NT2/D1 (cell line): ENCODE measurements at regions not wholly inside any gene's neighbourhood (a gene's known extent, or its start where the extent isn't known, plus 50 kb on each side); places are given as distances from the start of the nearest gene placed in this dataset.

Experiments
- DNase-seq: peaks from one replicate; pipeline ENCODE4 v3.0.0-alpha.2; 2011; ENCODE audit warnings: low read depth, low spot score
- H3K27me3 ChIP-seq: 2 replicates; pipeline ENCODE4 v1.6.0; 2011; ENCODE audit warnings: mild to moderate bottlenecking; ENCODE audit not compliant: insufficient read length, insufficient read depth
- H3K36me3 ChIP-seq: 2 replicates; pipeline ENCODE4 v1.6.1; 2011; ENCODE audit warnings: mild to moderate bottlenecking, low read length, mixed read lengths; ENCODE audit not compliant: insufficient read depth, insufficient read length
- H3K4me1 ChIP-seq: 2 replicates; pipeline ENCODE4 v1.5.1; 2011; ENCODE audit not compliant: insufficient read depth, insufficient read length
- H3K4me3 ChIP-seq: 2 replicates; pipeline ENCODE4 v1.5.1; 2011; ENCODE audit warnings: low read depth; ENCODE audit not compliant: insufficient read length
- H3K9ac ChIP-seq: 2 replicates; pipeline ENCODE4 v1.6.0; 2011; ENCODE audit warnings: low read depth; ENCODE audit not compliant: insufficient read length
- H3K9me3 ChIP-seq: 2 replicates; pipeline ENCODE4 v1.5.1; 2011; ENCODE audit warnings: mild to moderate bottlenecking, low read length; ENCODE audit not compliant: insufficient read depth
- SUZ12 ChIP-seq: IDR thresholded peaks from 2 replicates; pipeline ENCODE4 v1.6.1; 2011; ENCODE audit not compliant: insufficient read length, insufficient read depth; ENCODE audit errors: extremely low read depth
- YY1 ChIP-seq: IDR thresholded peaks from 2 replicates; pipeline ENCODE4 v1.6.1; 2011; ENCODE audit not compliant: insufficient read length, insufficient read depth
- ZNF274 ChIP-seq: IDR thresholded peaks from 2 replicates; pipeline ENCODE4 v1.6.1; 2011; ENCODE audit warnings: mild to moderate bottlenecking, low read depth, low read length

GRCh38 chr3:117068301-117068700 lies 358.7 kb downstream of the TUSC7 start:
- Histone ChIP-seq H3K4me1 (no peaks in the 10 kb centered on the region), H3K9me3 (no peaks in the 10 kb centered on the region), H3K27me3 (no peaks in the 10 kb centered on the region), H3K9ac (no peak overlapping the region), H3K36me3 (no peaks in the 10 kb centered on the region), H3K4me3 (no peak overlapping the region)
- DNase-seq: no peak
- TF ChIP-seq YY1 (no peak), SUZ12 (no peak), ZNF274 (no peak)

DNA sequence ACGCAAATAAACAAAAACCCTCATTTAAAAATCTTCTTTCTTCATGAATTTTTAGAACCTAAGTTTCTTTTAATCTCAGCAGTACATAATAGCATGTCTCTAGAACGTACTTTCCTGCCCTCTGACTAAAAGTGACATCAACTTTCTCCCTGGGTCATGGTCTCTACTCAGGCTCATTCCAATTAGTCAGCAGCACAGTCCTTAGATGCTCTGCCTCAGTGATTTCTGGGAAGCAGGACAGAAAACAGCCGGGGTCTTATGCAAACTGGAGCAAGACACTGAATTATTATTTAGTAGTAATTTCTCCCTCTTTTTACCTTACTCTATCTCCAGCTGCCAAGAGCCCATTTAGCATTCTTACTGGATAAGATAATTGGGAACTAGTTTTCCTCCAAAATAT lies 365.2 kb downstream of the TUSC7 start:
- Histone ChIP-seq H3K9ac (no peak overlapping the region), H3K4me3 (no peak overlapping the region), H3K36me3 (no peaks in the 10 kb centered on the region), H3K4me1 (no peaks in the 10 kb centered on the region), H3K27me3 (no peaks in the 10 kb centered on the region), H3K9me3 (no peaks in the 10 kb centered on the region)
- DNase-seq: no peak
- TF ChIP-seq ZNF274 (no peak), YY1 (no peak), SUZ12 (no peak)

DNA sequence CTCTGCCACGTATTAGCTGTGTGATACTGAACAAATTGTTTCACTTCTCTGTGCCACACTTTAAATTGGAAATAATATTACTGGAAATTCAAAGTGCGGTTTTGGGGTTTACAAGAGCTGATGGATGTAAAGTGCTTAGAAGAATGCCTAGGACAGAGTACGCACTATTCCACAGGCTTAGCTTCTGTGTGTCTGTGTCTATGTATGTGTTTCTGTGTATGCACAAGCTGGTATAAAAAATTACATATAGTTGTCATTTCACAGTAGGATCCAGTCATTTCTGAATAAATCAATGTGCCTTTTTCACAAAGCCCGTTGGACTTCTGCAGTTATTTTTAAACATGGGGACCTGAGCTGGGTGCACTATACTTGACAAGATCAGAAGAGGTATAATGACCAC lies 370.4 kb downstream of the TUSC7 start:
- no peaks in the 10 kb centered on the region for H3K4me1 ChIP-seq
- no peak overlapping the region for H3K9ac ChIP-seq
- H3K27me3 ChIP-seq: no peaks in the 10 kb centered on the region
- H3K9me3 ChIP-seq: no peaks in the 10 kb centered on the region; the same call in 1 of the 2 replicates
- no peak for DNase-seq
- TF ChIP-seq SUZ12 (no peak), YY1 (no peak), ZNF274 (no peak)
- H3K36me3 ChIP-seq: no peaks in the 10 kb centered on the region
- H3K4me3 ChIP-seq: no peak overlapping the region

GRCh38 chr3:117080872-117081271 lies 371.3 kb downstream of the TUSC7 start:
- no peaks in the 10 kb centered on the region for H3K27me3 ChIP-seq
- H3K36me3 ChIP-seq: no peaks in the 10 kb centered on the region
- no peaks in the 10 kb centered on the region for H3K4me1 ChIP-seq
- no peak overlapping the region for H3K9ac ChIP-seq
- TF ChIP-seq SUZ12: no peak
- no peak for TF ChIP-seq ZNF274
- no peak for TF ChIP-seq YY1
- H3K9me3 ChIP-seq: no peaks in the 10 kb centered on the region; the same call in 1 of the 2 replicates
- DNase-seq: peak; percentile 54
- H3K4me3 ChIP-seq: no peak overlapping the region

DNA sequence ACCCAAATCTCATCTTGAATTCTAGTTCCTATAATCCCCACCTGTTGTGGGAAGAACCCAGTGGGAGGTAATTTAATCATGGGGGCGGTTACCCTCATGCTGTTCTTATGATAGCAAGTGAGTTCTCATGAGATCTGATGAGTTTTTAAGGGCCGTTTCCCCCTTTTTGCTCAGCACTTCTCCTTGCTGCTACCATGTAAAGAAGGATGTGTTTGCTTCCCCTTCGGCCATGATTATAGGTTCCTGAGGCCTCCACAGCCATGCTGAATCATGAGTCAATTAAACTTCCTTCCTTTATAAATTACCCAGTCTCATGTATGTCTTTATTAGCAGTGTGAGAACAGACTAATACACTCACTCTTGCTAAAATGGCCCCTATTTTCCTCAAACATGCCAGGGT lies 374.7 kb downstream of the TUSC7 start:
- DNase-seq: no peak
- Histone ChIP-seq H3K9me3 (no peaks in the 10 kb centered on the region; the same call in 1 of the 2 replicates), H3K9ac (no peak overlapping the region), H3K36me3 (no peaks in the 10 kb centered on the region), H3K4me3 (no peak overlapping the region), H3K27me3 (no peaks in the 10 kb centered on the region), H3K4me1 (no peaks in the 10 kb centered on the region)
- TF ChIP-seq YY1 (no peak), ZNF274 (no peak), SUZ12 (no peak)

GRCh38 chr3:117084739-117085270 lies 375.2 kb downstream of the TUSC7 start:
- H3K9ac ChIP-seq: no peak overlapping the region
- H3K4me3 ChIP-seq: no peak overlapping the region
- no peak for TF ChIP-seq SUZ12
- no peak for TF ChIP-seq ZNF274
- no peak for TF ChIP-seq YY1
- H3K36me3 ChIP-seq: no peaks in the 10 kb centered on the region
- DNase-seq: no peak
- H3K27me3 ChIP-seq: no peaks in the 10 kb centered on the region
- no peaks in the 10 kb centered on the region for H3K4me1 ChIP-seq
- H3K9me3 ChIP-seq: no peaks in the 10 kb centered on the region; the same call in 1 of the 2 replicates

GRCh38 chr3:117091676-117092075 lies 382.1 kb downstream of the TUSC7 start:
- H3K27me3 ChIP-seq: no peaks in the 10 kb centered on the region
- H3K36me3 ChIP-seq: no peaks in the 10 kb centered on the region
- no peak for TF ChIP-seq SUZ12
- TF ChIP-seq ZNF274: no peak
- no peak for TF ChIP-seq YY1

GRCh38 chr3:117096549-117096948 lies 387.0 kb downstream of the TUSC7 start:
- H3K27me3 ChIP-seq: no peaks in the 10 kb centered on the region
- H3K9me3 ChIP-seq: no peaks in the 10 kb centered on the region
- H3K9ac ChIP-seq: no peak overlapping the region
- no peaks in the 10 kb centered on the region for H3K4me1 ChIP-seq
- H3K4me3 ChIP-seq: no peak overlapping the region
- DNase-seq: no peak
- H3K36me3 ChIP-seq: no peaks in the 10 kb centered on the region
- TF ChIP-seq ZNF274: no peak
- TF ChIP-seq SUZ12: no peak
- TF ChIP-seq YY1: no peak

More at GRCh38 chr3:117091676-117092075, 382.1 kb downstream of the TUSC7 start:
- H3K9ac ChIP-seq: no peak overlapping the region
- H3K4me3 ChIP-seq: no peak overlapping the region
- H3K4me1 ChIP-seq: no peaks in the 10 kb centered on the region
- no peaks in the 10 kb centered on the region for H3K9me3 ChIP-seq
- no peak for DNase-seq
